SK-N-SH (cell line): ENCODE measurements at regions not wholly inside any gene's neighbourhood (a gene's known extent, or its start where the extent isn't known, plus 50 kb on each side); places are given as distances from the start of the nearest gene placed in this dataset.
A peak's percentile ranks its signal among the peaks of the same experiment; 100 is the strongest.

Experiments
- CTCF ChIA-PET: fragments of 300-600, 350-600 bp; formaldehyde crosslinking; extraction: SDS; loops from one replicate; lab custom pipeline; 2021; lab: Yijun Ruan, JAX
- POLR2A ChIA-PET: fragments of 350-600 bp; sonication (Branson Sonifier 250); formaldehyde crosslinking; extraction: SDS; loops from one replicate; lab custom pipeline; 2020; ENCODE audit warnings: antibody characterized with exemption, inconsistent platforms; lab: Yijun Ruan, JAX
- DNase-seq: peaks from one replicate; pipeline ENCODE4 v3.0.0; 2012
- H2AFZ ChIP-seq: fragments of 200-600 bp; sonication (generic); 2 replicates; pipeline ENCODE4 v1.8.1; 2016; ENCODE audit warnings: antibody characterized with exemption, mild to moderate bottlenecking, low read depth
- H3F3A ChIP-seq: fragments of 200-600 bp; sonication (generic); replicated peaks from 2 replicates; pipeline ENCODE3; 2016; ENCODE audit warnings: antibody characterized with exemption, mild to moderate bottlenecking; ENCODE audit not compliant: insufficient read depth
- H3K27ac ChIP-seq, 2 experiments: fragments of 200-500 bp in 1 of 2; fragments of 200-600 bp in 1 of 2; sonication (Bioruptor generic) in 1 of 2; sonication (generic), shearing (Covaris generic) in 1 of 2; 2 replicates each; pipeline versions ENCODE4 v1.5.1 to v1.6.1; 2014 to 2016; ENCODE audit warnings: low read depth in 2 of 2, inconsistent platforms in 1 of 2, low read length in 1 of 2, mild to moderate bottlenecking in 1 of 2, mixed read lengths in 1 of 2
- H3K27me3 ChIP-seq: fragments of 200-600 bp; sonication (generic), shearing (Covaris generic); 2 replicates; pipeline ENCODE4 v1.6.1; 2016; ENCODE audit warnings: mixed run types; ENCODE audit not compliant: insufficient read depth
- H3K36me3 ChIP-seq, 2 experiments: fragments of 200-500 bp in 1 of 2; fragments of 200-600 bp in 1 of 2; sonication (Bioruptor generic) in 1 of 2; sonication (generic) in 1 of 2; replicated peaks in 1 of 2; 2 replicates each; pipeline versions ENCODE3 to v1.5.1; 2014 to 2016; ENCODE audit warnings: low read length in 1 of 2, mild to moderate bottlenecking in 1 of 2; ENCODE audit not compliant: insufficient read depth in 2 of 2, control insufficient read depth in 1 of 2
- H3K4me1 ChIP-seq, 2 experiments: fragments of 200-500 bp in 1 of 2; fragments of 200-600 bp in 1 of 2; sonication (Bioruptor generic) in 1 of 2; sonication (generic), shearing (Covaris generic) in 1 of 2; 2 replicates each; pipeline versions ENCODE4 v1.5.1 to v1.6.1; 2014 to 2016; ENCODE audit warnings: low read depth in 1 of 2, low read length in 1 of 2, mixed run types in 1 of 2; ENCODE audit not compliant: insufficient read depth in 2 of 2, control insufficient read depth in 1 of 2
- H3K4me2 ChIP-seq: fragments of 200-600 bp; sonication (generic), shearing (Covaris generic); 2 replicates; pipeline ENCODE4 v1.6.1; 2017; ENCODE audit warnings: mixed run types
- H3K4me3 ChIP-seq, 2 experiments: fragments of 200-500 bp in 1 of 2; fragments of 200-600 bp in 1 of 2; sonication (Bioruptor generic) in 1 of 2; sonication (generic), shearing (Covaris generic) in 1 of 2; 2 replicates each; pipeline versions ENCODE4 v1.5.1 to v1.8.1; 2014 to 2016; ENCODE audit warnings: low read depth in 2 of 2, inconsistent platforms in 1 of 2, low read length in 1 of 2, mild to moderate bottlenecking in 1 of 2, mixed read lengths in 1 of 2, moderate library complexity in 1 of 2
- H3K79me2 ChIP-seq: fragments of 200-600 bp; sonication (generic); 2 replicates; pipeline ENCODE4 v1.8.1; 2017; ENCODE audit warnings: mild to moderate bottlenecking; ENCODE audit not compliant: insufficient read depth
- H3K9ac ChIP-seq: fragments of 200-600 bp; sonication (generic); 2 replicates; pipeline ENCODE4 v1.6.1; 2017; ENCODE audit warnings: mixed run types
- H3K9me2 ChIP-seq: fragments of 200-600 bp; sonication (generic); 2 replicates; pipeline ENCODE4 v1.6.1; 2017; ENCODE audit warnings: mixed run types
- H3K9me3 ChIP-seq: fragments of 200-600 bp; sonication (generic); 2 replicates; pipeline ENCODE4 v1.6.1; 2017; ENCODE audit warnings: mixed run types, mild to moderate bottlenecking, moderate library complexity
- H4K20me1 ChIP-seq: fragments of 200-600 bp; sonication (generic); 2 replicates; pipeline ENCODE4 v1.6.1; 2017; ENCODE audit warnings: mild to moderate bottlenecking, mixed run types; ENCODE audit not compliant: insufficient read depth
- CTCF ChIP-seq: fragments of 200-600 bp; sonication (generic); IDR thresholded peaks from 2 replicates; pipeline ENCODE4 v1.6.1; 2017; ENCODE audit warnings: antibody characterized with exemption, mild to moderate bottlenecking, moderate library complexity
- ELF1 ChIP-seq: IDR thresholded peaks from 2 replicates; pipeline ENCODE4 v1.4.0; 2012
- EP300 ChIP-seq, 2 experiments: IDR thresholded peaks; 2 replicates each; pipeline versions ENCODE4 v1.4.0 to v1.6.1; 2012; ENCODE audit warnings: borderline replicate concordance in 1 of 2, low read depth in 1 of 2, low read length in 1 of 2
- FOSL2 ChIP-seq: IDR thresholded peaks from 2 replicates; pipeline ENCODE4 v1.4.0; 2012; ENCODE audit warnings: low read depth, mild to moderate bottlenecking, moderate library complexity, borderline replicate concordance
- FOXM1 ChIP-seq: IDR thresholded peaks from 2 replicates; pipeline ENCODE4 v1.4.0; 2012; ENCODE audit warnings: low read depth, mild to moderate bottlenecking
- GABPA ChIP-seq: IDR thresholded peaks from 2 replicates; pipeline ENCODE4 v1.4.0; 2012; ENCODE audit warnings: low read depth, mild to moderate bottlenecking
- GATA2 ChIP-seq: sonication (generic); formaldehyde crosslinking; IDR thresholded peaks from 2 replicates; pipeline ENCODE4 v1.5.0; 2020; ENCODE audit warnings: mild to moderate bottlenecking, missing genetic modification reagents
- JUND ChIP-seq: IDR thresholded peaks from 2 replicates; pipeline ENCODE4 v1.4.0; 2012
- MAX ChIP-seq: IDR thresholded peaks from 2 replicates; pipeline ENCODE4 v1.4.0; 2012; ENCODE audit warnings: low read depth
- MEF2A ChIP-seq: IDR thresholded peaks from 2 replicates; pipeline ENCODE4 v1.4.0; 2012; ENCODE audit warnings: low read depth, borderline replicate concordance
- MXI1 ChIP-seq: IDR thresholded peaks from 2 replicates; pipeline ENCODE4 v1.6.1; 2012; ENCODE audit warnings: mild to moderate bottlenecking, low read depth, low read length, improper control_type of control experiment
- RCOR1 ChIP-seq: fragments of 150-350 bp; IDR thresholded peaks from 2 replicates; pipeline ENCODE4 v1.6.1; 2017; ENCODE audit warnings: antibody characterized with exemption, low read length
- REST ChIP-seq: IDR thresholded peaks from 2 replicates; pipeline ENCODE4 v1.6.1; 2012; ENCODE audit warnings: mild to moderate bottlenecking, low read depth, low read length, moderate library complexity
- RXRA ChIP-seq: IDR thresholded peaks from 2 replicates; pipeline ENCODE4 v1.4.0; 2012; ENCODE audit warnings: low read depth, mild to moderate bottlenecking, borderline replicate concordance
- SMC3 ChIP-seq: IDR thresholded peaks from 2 replicates; pipeline ENCODE4 v1.6.1; 2012; ENCODE audit warnings: low read depth, low read length, improper control_type of control experiment
- TAF1 ChIP-seq: IDR thresholded peaks from 2 replicates; pipeline ENCODE4 v1.6.1; 2012; ENCODE audit warnings: low read depth, mild to moderate bottlenecking, low read length, moderate library complexity, borderline replicate concordance
- ZBTB33 ChIP-seq: IDR thresholded peaks from 2 replicates; pipeline ENCODE4 v1.4.0; 2012; ENCODE audit warnings: low read depth, borderline replicate concordance
- WGBS: methylation state at CpG from one replicate; pipeline ENCODE4 v1.1.6; 2017; ENCODE audit warnings: low lambda C conversion rate; 5-methylcytosine and 5-hydroxymethylcytosine counted together

GRCh38 chr20:19880256-19881079 lies 122.4 kb downstream of the RIN2 start:
- no peak overlapping the region for H3K4me3 ChIP-seq
- no peaks in the 10 kb centered on the region for H3K36me3 ChIP-seq
- POLR2A ChIA-PET = no interaction called here
- peak overlapping the region in 1 of 2 experiments; percentile 77; a peak in 2 of 4 replicates for H3K27ac ChIP-seq
- H3K9me2 ChIP-seq = no peaks in the 10 kb centered on the region
- TF ChIP-seq FOSL2 (peak; percentile 48; the same call in 1 of the 2 replicates), EP300 (IDR thresholded peaks at IDR 0.05; ENCODE audit: borderline replicate concordance in 1 of 2, low read depth in 1 of 2, low read length in 1 of 2) (peak in 1 of 2 experiments; percentile 22; a peak in 1 of 4 replicates), JUND (peak; percentile 53), REST (no peak)
- H3K27me3 ChIP-seq = no peaks in the 10 kb centered on the region
- H3K9ac ChIP-seq = peak overlapping the region; percentile 4; the same call in 1 of the 2 replicates
- CTCF ChIA-PET = no interaction called here
- no peaks in the 10 kb centered on the region for H4K20me1 ChIP-seq
- H3K4me1 ChIP-seq = no peaks in the 10 kb centered on the region
- H3K9me3 ChIP-seq = no peaks in the 10 kb centered on the region
- H3F3A ChIP-seq = peaks cover 17% of the 10 kb centered on the region
- peak overlapping the region; percentile 55 for H3K4me2 ChIP-seq
- DNase-seq = no peak
- no peaks in the 10 kb centered on the region for H3K79me2 ChIP-seq
- 40% methylated on average over 10 of the region's 10 CpGs for WGBS
- no peak overlapping the region; the same call in 1 of the 2 replicates for H2AFZ ChIP-seq

- Histone ChIP-seq H4K20me1 (no peaks in the 10 kb centered on the region), H3K9me2 (no peaks in the 10 kb centered on the region), H3K4me2 (no peak overlapping the region), H3F3A (peaks cover 17% of the 10 kb centered on the region), H3K27ac (peak overlapping the region in 1 of 2 experiments; percentile 77; a peak in 2 of 4 replicates), H3K9ac (peak overlapping the region; percentile 4; the same call in 1 of the 2 replicates), H3K4me1 (peaks cover 0 to 4% of the 10 kb centered on the region in 2 experiments; a peak in 1 of 4 replicates), H3K36me3 (no peaks in the 10 kb centered on the region), H2AFZ (no peak overlapping the region; the same call in 1 of the 2 replicates), H3K4me3 (no peak overlapping the region), H3K9me3 (no peaks in the 10 kb centered on the region), H3K27me3 (no peaks in the 10 kb centered on the region), H3K79me2 (no peaks in the 10 kb centered on the region)
- POLR2A ChIA-PET = no interaction called here
- 79% methylated on average over 3 of the region's 3 CpGs for WGBS
- no peak for DNase-seq
- CTCF ChIA-PET = no interaction called here
- no peak for TF ChIP-seq MEF2A
- no peak for TF ChIP-seq MAX
- no peak for TF ChIP-seq SMC3
- no peak for TF ChIP-seq RXRA
- no peak for TF ChIP-seq MXI1
- no peak for TF ChIP-seq ELF1
- TF ChIP-seq ZBTB33 = no peak
- TF ChIP-seq RCOR1 = no peak
- TF ChIP-seq GABPA = no peak
- no peak for TF ChIP-seq FOXM1
- no peak for TF ChIP-seq TAF1
- no peak for TF ChIP-seq GATA2
- no peak for TF ChIP-seq CTCF
Observed at GRCh38 chr20:19881080-19881840, 123.2 kb downstream of the RIN2 start.
